Ovary (tissue), 7 donors: ENCODE measurements at regions not wholly inside any gene's neighbourhood (a gene's known extent, or its start where the extent isn't known, plus 50 kb on each side); places are given as distances from the start of the nearest gene placed in this dataset.
"Not testable (repeated sequence)": the region's sequence is repeated elsewhere in the genome, so short reads cannot be mapped to it uniquely, and the experiment has no call there.

ENCODE experiments used
- DNase-seq, 5 donors: peaks; one replicate each; pipeline ENCODE4 v3.0.0-alpha.2; 2019 to 2020
- H3K27ac ChIP-seq, 2 donors: fragments of 200-600 bp; one replicate each; pipeline versions ENCODE4 v1.5.1 to v1.8.0; 2019 to 2022
- H3K27me3 ChIP-seq: fragments of 200-600 bp; one replicate; pipeline ENCODE4 v1.8.0; 2022
- H3K36me3 ChIP-seq: fragments of 200-600 bp; sonication (generic); one replicate; pipeline ENCODE4 v1.5.1; 2019
- H3K4me1 ChIP-seq: one replicate; pipeline ENCODE4 v1.8.1; 2013; ENCODE audit warnings: mild to moderate bottlenecking, moderate library complexity; ENCODE audit not compliant: insufficient read depth
- H3K4me3 ChIP-seq: fragments of 200-600 bp; sonication (generic); one replicate; pipeline ENCODE4 v1.5.1; 2017
- H3K9me3 ChIP-seq, 2 donors: fragments of 200-600 bp in 1 of 2; sonication (generic) in 1 of 2; one replicate each; pipeline versions ENCODE4 v1.5.1 to v1.8.1; 2013 to 2019; ENCODE audit warnings: mild to moderate bottlenecking in 1 of 2, moderate library complexity in 1 of 2
- WGBS, 3 donors: extraction: QIAGEN DNeasy Blood & Tissue Kit in 1 of 3; methylation state at CpG; one replicate each; pipeline versions ENCODE4 v1.1.5 to v1.1.7; 2013 to 2017; 5-methylcytosine and 5-hydroxymethylcytosine counted together
- intact Hi-C, 4 donors: fragments of 100-400 bp; cut with DNase I; formaldehyde crosslinking; loops; one replicate each; pipeline versions ENCODE4 v1.11.0 to v1.15.1; 2022 to 2023
- donor health status: DM: no; HTN: no; CAD: no; lungs with moderate emphysema.
- donor health status: DM: no; HTN: no; CAD: no.
- donor health status: Bipolar disorder and iron deficiency.
- donor health status: DM: no; HTN: no; CAD: no.
- donor health status: DM: yes; HTN: yes; CAD: no.

GRCh38 chr9:42335342-42335741 is 151.9 kb downstream of the SPATA31A6 start:
- H3K36me3 ChIP-seq, H3K4me1 ChIP-seq, H3K9me3 ChIP-seq, H3K27ac ChIP-seq, H3K4me3 ChIP-seq, DNase-seq, H3K27me3 ChIP-seq, intact Hi-C loops: not testable (repeated sequence)

GRCh38 chr9:42335984-42336657 is 152.7 kb downstream of the SPATA31A6 start:
- DNase-seq, H3K27ac ChIP-seq, intact Hi-C loops, H3K4me1 ChIP-seq, H3K4me3 ChIP-seq, H3K36me3 ChIP-seq, H3K27me3 ChIP-seq, H3K9me3 ChIP-seq: not testable (repeated sequence)
- 75 to 86% (median 84%) methylated on average over 7 of the region's 7 CpGs for WGBS, 3 donors

GRCh38 chr9:42338275-42338674 is 154.8 kb downstream of the SPATA31A6 start:
- H3K9me3 ChIP-seq, intact Hi-C loops, H3K36me3 ChIP-seq, DNase-seq, H3K4me1 ChIP-seq, H3K27ac ChIP-seq, H3K4me3 ChIP-seq, H3K27me3 ChIP-seq: not testable (repeated sequence)
- 82 to 91% (median 84%) methylated on average over 4 of the region's 4 CpGs for WGBS, 3 donors

GRCh38 chr9:42339671-42340434 is 156.4 kb downstream of the SPATA31A6 start:
- H3K4me1 ChIP-seq, intact Hi-C loops, H3K36me3 ChIP-seq, H3K27me3 ChIP-seq, H3K27ac ChIP-seq, H3K4me3 ChIP-seq, H3K9me3 ChIP-seq, DNase-seq: not testable (repeated sequence)
- 85 to 90% (median 85%) methylated on average over 2 of the region's 2 CpGs for WGBS, 3 donors

GRCh38 chr9:42340435-42340723 is 156.9 kb downstream of the SPATA31A6 start:
- H3K36me3 ChIP-seq, H3K9me3 ChIP-seq, H3K4me3 ChIP-seq, H3K4me1 ChIP-seq, intact Hi-C loops, DNase-seq, H3K27me3 ChIP-seq, H3K27ac ChIP-seq: not testable (repeated sequence)

- H3K27me3 ChIP-seq, H3K27ac ChIP-seq, H3K4me3 ChIP-seq, intact Hi-C loops, H3K4me1 ChIP-seq, DNase-seq, H3K9me3 ChIP-seq, H3K36me3 ChIP-seq: not testable (repeated sequence)
- 80 to 84% (median 80%) methylated on average over 6 to 7 of the region's 7 CpGs for WGBS, 3 donors
Observed at GRCh38 chr9:42341860-42342259, 158.4 kb downstream of the SPATA31A6 start.

GRCh38 chr9:42342297-42342696 is 158.8 kb downstream of the SPATA31A6 start:
- H3K36me3 ChIP-seq, intact Hi-C loops, H3K4me3 ChIP-seq, H3K4me1 ChIP-seq, H3K27me3 ChIP-seq, DNase-seq, H3K9me3 ChIP-seq, H3K27ac ChIP-seq: not testable (repeated sequence)
- WGBS, 3 donors: 71 to 83% (median 79%) methylated on average over 6 of the region's 7 CpGs

- intact Hi-C loops, DNase-seq: not testable (repeated sequence)
- WGBS, 3 donors: 89 to 95% (median 93%) methylated on average over 6 of the region's 6 CpGs
Observed at GRCh38 chr9:42344508-42344907, 161.0 kb downstream of the SPATA31A6 start.

GRCh38 chr9:42346916-42347315 is 163.5 kb downstream of the SPATA31A6 start:
- H3K27ac ChIP-seq, H3K27me3 ChIP-seq, DNase-seq, H3K4me3 ChIP-seq, H3K36me3 ChIP-seq, H3K9me3 ChIP-seq, H3K4me1 ChIP-seq, intact Hi-C loops: not testable (repeated sequence)
- WGBS, 3 donors: 67 to 68% methylated on average over 2 of the region's 2 CpGs; no CpG with 5 or more reads in 1 of the 3 donors

More at GRCh38 chr9:42344508-42344907, 161.0 kb downstream of the SPATA31A6 start:
- H3K9me3 ChIP-seq, H3K27ac ChIP-seq, H3K36me3 ChIP-seq, H3K27me3 ChIP-seq, H3K4me3 ChIP-seq, H3K4me1 ChIP-seq: not testable (repeated sequence)

- H3K4me1 ChIP-seq, DNase-seq, H3K27ac ChIP-seq, H3K4me3 ChIP-seq, H3K36me3 ChIP-seq, H3K9me3 ChIP-seq, intact Hi-C loops, H3K27me3 ChIP-seq: not testable (repeated sequence)
Observed at GRCh38 chr9:42349181-42349580, 165.7 kb downstream of the SPATA31A6 start.

- H3K27ac ChIP-seq, H3K4me3 ChIP-seq, intact Hi-C loops, DNase-seq, H3K27me3 ChIP-seq, H3K4me1 ChIP-seq, H3K36me3 ChIP-seq, H3K9me3 ChIP-seq: not testable (repeated sequence)
- no CpG with 5 or more reads among the region's 2 CpGs for WGBS, 3 donors
Observed at GRCh38 chr9:42350412-42350811, 167.0 kb downstream of the SPATA31A6 start.

- H3K27ac ChIP-seq, intact Hi-C loops: not testable (repeated sequence)
- 18 to 36% (median 25%) methylated on average over 23 to 31 of the region's 40 CpGs for WGBS, 3 donors
Observed at GRCh38 chr9:42357604-42358373, 174.3 kb downstream of the SPATA31A6 start.

More at GRCh38 chr9:42357604-42358373, 174.3 kb downstream of the SPATA31A6 start:
- not testable (repeated sequence) for H3K4me3 ChIP-seq, H3K9me3 ChIP-seq, H3K4me1 ChIP-seq, H3K27me3 ChIP-seq, H3K36me3 ChIP-seq, DNase-seq
